KBM-7 (cell line): ENCODE measurements at regions not wholly inside any gene's neighbourhood (a gene's known extent, or its start where the extent isn't known, plus 50 kb on each side); places are given as distances from the start of the nearest gene placed in this dataset.
A peak's percentile ranks its signal among the peaks of the same experiment; 100 is the strongest.
"Not testable (repeated sequence)": the region's sequence is repeated elsewhere in the genome, so short reads cannot be mapped to it uniquely, and the experiment has no call there.

Experiments
- DNase-seq: peaks from one replicate; pipeline ENCODE4 v3.0.0-alpha.2; 2015
- in situ Hi-C: fragments of 300-500 bp; cut with MboI; formaldehyde crosslinking; loops from 2 replicates; pipeline ENCODE4 v1.14.3; 2020; ENCODE audit warnings: low sequenced_read_pairs, low pct_unique_long_range_greater_than_20kb, mixed read lengths

- DNase-seq = no peak
- in situ Hi-C loops = no loop called here
Measured at GRCh38 chr4:147090486-147090885, 144.8 kb upstream of the TTC29 start.

- DNase-seq = no peak
- in situ Hi-C loops = no loop called here
Measured at GRCh38 chr4:147093206-147093605, 147.5 kb upstream of the TTC29 start.

- no peak for DNase-seq
- in situ Hi-C loops = no loop called here
Measured at GRCh38 chr4:147094238-147094637, 148.6 kb upstream of the TTC29 start.

GRCh38 chr4:147096667-147097604 is 151.3 kb upstream of the TTC29 start:
- in situ Hi-C loops = no loop called here
- peak; percentile 70 for DNase-seq

- in situ Hi-C loops = no loop called here
- DNase-seq = no peak
Measured at GRCh38 chr4:147101678-147102077, 156.0 kb upstream of the TTC29 start.

GRCh38 chr4:147102596-147102995 is 156.9 kb upstream of the TTC29 start:
- no peak for DNase-seq
- in situ Hi-C loops = no loop called here

- DNase-seq = no peak
- in situ Hi-C loops = no loop called here
Measured at GRCh38 chr4:147103403-147103946, 157.8 kb upstream of the TTC29 start.

- in situ Hi-C loops = no loop called here
- DNase-seq = no peak
Measured at GRCh38 chr4:147104768-147105167, 159.1 kb upstream of the TTC29 start.

- DNase-seq = no peak
- in situ Hi-C loops = no loop called here
Measured at GRCh38 chr4:147108409-147108808, 162.7 kb upstream of the TTC29 start.

GRCh38 chr4:147109800-147110199 is 164.1 kb upstream of the TTC29 start:
- no peak for DNase-seq
- in situ Hi-C loops = no loop called here

GRCh38 chr4:147110473-147111367 is 165.1 kb upstream of the TTC29 start:
- in situ Hi-C loops = no loop called here
- DNase-seq = no peak

GRCh38 chr4:147112196-147112595 is 166.5 kb upstream of the TTC29 start:
- in situ Hi-C loops = not testable (repeated sequence)

GRCh38 chr4:147117431-147117830 is 171.8 kb upstream of the TTC29 start:
- no peak for DNase-seq
- in situ Hi-C loops = no loop called here

More at GRCh38 chr4:147112196-147112595, 166.5 kb upstream of the TTC29 start:
- not testable (repeated sequence) for DNase-seq

GRCh38 chr4:147118528-147118927 is 172.9 kb upstream of the TTC29 start:
- no peak for DNase-seq
- in situ Hi-C loops = no loop called here

GRCh38 chr4:147122685-147123084 is 177.0 kb upstream of the TTC29 start:
- in situ Hi-C loops = no loop called here

GRCh38 chr4:147123146-147123545 is 177.5 kb upstream of the TTC29 start:
- DNase-seq = no peak
- in situ Hi-C loops = no loop called here

More at GRCh38 chr4:147122685-147123084, 177.0 kb upstream of the TTC29 start:
- DNase-seq = no peak

- DNase-seq = no peak
- in situ Hi-C loops = no loop called here
Measured at GRCh38 chr4:147128787-147129186, 183.1 kb upstream of the TTC29 start.

GRCh38 chr4:147129687-147130086 is 184.0 kb upstream of the TTC29 start:
- DNase-seq = no peak
- in situ Hi-C loops = no loop called here

GRCh38 chr4:147134536-147135210 is 189.0 kb upstream of the TTC29 start:
- DNase-seq = no peak
- in situ Hi-C loops = no loop called here
